ENCODE measurements at regions not wholly inside any gene's neighbourhood (a gene's known extent, or its start where the extent isn't known, plus 50 kb on each side); places are given as distances from the start of the nearest gene placed in this dataset.
"Not testable (repeated sequence)": the region's sequence is repeated elsewhere in the genome, so short reads cannot be mapped to it uniquely, and the experiment has no call there.

- not testable (repeated sequence) for H3K4me3 ChIP-seq (ENCODE audit: insufficient read depth, low read depth, low read length, poor library complexity, severe bottlenecking)
These were observed 127.5 kb downstream of the POTEM start for GRCh38 chr14:19094731-19095130.

GRCh38 chr14:19095167-19095566 is 127.9 kb downstream of the POTEM start:
- not testable (repeated sequence) for H3K36me3 ChIP-seq (ENCODE audit: control insufficient read depth, insufficient read depth, low read length); H3K4me1 ChIP-seq (ENCODE audit: control insufficient read depth, insufficient read depth, low read length, poor library complexity, severe bottlenecking); DNase-seq

More at GRCh38 chr14:19094731-19095130, 127.5 kb downstream of the POTEM start:
- H3K9me3 ChIP-seq (ENCODE audit: control insufficient read depth, low read length); H3K27ac ChIP-seq (ENCODE audit: insufficient read depth, low read length, poor library complexity, severe bottlenecking); H3K36me3 ChIP-seq (ENCODE audit: control insufficient read depth, insufficient read depth, low read length); H3K27me3 ChIP-seq (replicated peaks; ENCODE audit: control insufficient read depth, insufficient read depth, low read length, poor library complexity, severe bottlenecking); DNase-seq; H3K4me1 ChIP-seq (ENCODE audit: control insufficient read depth, insufficient read depth, low read length, poor library complexity, severe bottlenecking): not testable (repeated sequence)

GRCh38 chr14:19096467-19096866 is 129.2 kb downstream of the POTEM start:
- H3K9me3 ChIP-seq (ENCODE audit: control insufficient read depth, low read length); DNase-seq; H3K4me3 ChIP-seq (ENCODE audit: insufficient read depth, low read depth, low read length, poor library complexity, severe bottlenecking); H3K36me3 ChIP-seq (ENCODE audit: control insufficient read depth, insufficient read depth, low read length); H3K27ac ChIP-seq (ENCODE audit: insufficient read depth, low read length, poor library complexity, severe bottlenecking); H3K27me3 ChIP-seq (replicated peaks; ENCODE audit: control insufficient read depth, insufficient read depth, low read length, poor library complexity, severe bottlenecking); H3K4me1 ChIP-seq (ENCODE audit: control insufficient read depth, insufficient read depth, low read length, poor library complexity, severe bottlenecking): not testable (repeated sequence)

More at GRCh38 chr14:19095167-19095566, 127.9 kb downstream of the POTEM start:
- not testable (repeated sequence) for H3K27ac ChIP-seq (ENCODE audit: insufficient read depth, low read length, poor library complexity, severe bottlenecking); H3K27me3 ChIP-seq (replicated peaks; ENCODE audit: control insufficient read depth, insufficient read depth, low read length, poor library complexity, severe bottlenecking); H3K9me3 ChIP-seq (ENCODE audit: control insufficient read depth, low read length); H3K4me3 ChIP-seq (ENCODE audit: insufficient read depth, low read depth, low read length, poor library complexity, severe bottlenecking)

- H3K36me3 ChIP-seq (ENCODE audit: control insufficient read depth, insufficient read depth, low read length); H3K4me3 ChIP-seq (ENCODE audit: insufficient read depth, low read depth, low read length, poor library complexity, severe bottlenecking); DNase-seq; H3K27ac ChIP-seq (ENCODE audit: insufficient read depth, low read length, poor library complexity, severe bottlenecking); H3K9me3 ChIP-seq (ENCODE audit: control insufficient read depth, low read length); H3K4me1 ChIP-seq (ENCODE audit: control insufficient read depth, insufficient read depth, low read length, poor library complexity, severe bottlenecking); H3K27me3 ChIP-seq (replicated peaks; ENCODE audit: control insufficient read depth, insufficient read depth, low read length, poor library complexity, severe bottlenecking): not testable (repeated sequence)
These were observed 129.6 kb downstream of the POTEM start for GRCh38 chr14:19096876-19097275.

GRCh38 chr14:19097306-19097705 is 130.1 kb downstream of the POTEM start:
- not testable (repeated sequence) for H3K4me3 ChIP-seq (ENCODE audit: insufficient read depth, low read depth, low read length, poor library complexity, severe bottlenecking); H3K4me1 ChIP-seq (ENCODE audit: control insufficient read depth, insufficient read depth, low read length, poor library complexity, severe bottlenecking); DNase-seq

GRCh38 chr14:19097750-19098149 is 130.5 kb downstream of the POTEM start:
- H3K27ac ChIP-seq (ENCODE audit: insufficient read depth, low read length, poor library complexity, severe bottlenecking): not testable (repeated sequence)

More at GRCh38 chr14:19097306-19097705, 130.1 kb downstream of the POTEM start:
- H3K9me3 ChIP-seq (ENCODE audit: control insufficient read depth, low read length); H3K27ac ChIP-seq (ENCODE audit: insufficient read depth, low read length, poor library complexity, severe bottlenecking); H3K36me3 ChIP-seq (ENCODE audit: control insufficient read depth, insufficient read depth, low read length); H3K27me3 ChIP-seq (replicated peaks; ENCODE audit: control insufficient read depth, insufficient read depth, low read length, poor library complexity, severe bottlenecking): not testable (repeated sequence)

GRCh38 chr14:19098230-19098629 is 131.0 kb downstream of the POTEM start:
- H3K9me3 ChIP-seq (ENCODE audit: control insufficient read depth, low read length); DNase-seq; H3K27ac ChIP-seq (ENCODE audit: insufficient read depth, low read length, poor library complexity, severe bottlenecking); H3K4me3 ChIP-seq (ENCODE audit: insufficient read depth, low read depth, low read length, poor library complexity, severe bottlenecking); H3K27me3 ChIP-seq (replicated peaks; ENCODE audit: control insufficient read depth, insufficient read depth, low read length, poor library complexity, severe bottlenecking); H3K4me1 ChIP-seq (ENCODE audit: control insufficient read depth, insufficient read depth, low read length, poor library complexity, severe bottlenecking); H3K36me3 ChIP-seq (ENCODE audit: control insufficient read depth, insufficient read depth, low read length): not testable (repeated sequence)

More at GRCh38 chr14:19097750-19098149, 130.5 kb downstream of the POTEM start:
- H3K27me3 ChIP-seq (replicated peaks; ENCODE audit: control insufficient read depth, insufficient read depth, low read length, poor library complexity, severe bottlenecking); H3K9me3 ChIP-seq (ENCODE audit: control insufficient read depth, low read length); H3K4me3 ChIP-seq (ENCODE audit: insufficient read depth, low read depth, low read length, poor library complexity, severe bottlenecking); DNase-seq; H3K4me1 ChIP-seq (ENCODE audit: control insufficient read depth, insufficient read depth, low read length, poor library complexity, severe bottlenecking); H3K36me3 ChIP-seq (ENCODE audit: control insufficient read depth, insufficient read depth, low read length): not testable (repeated sequence)

- not testable (repeated sequence) for H3K36me3 ChIP-seq (ENCODE audit: control insufficient read depth, insufficient read depth, low read length); DNase-seq; H3K27ac ChIP-seq (ENCODE audit: insufficient read depth, low read length, poor library complexity, severe bottlenecking); H3K9me3 ChIP-seq (ENCODE audit: control insufficient read depth, low read length); H3K4me1 ChIP-seq (ENCODE audit: control insufficient read depth, insufficient read depth, low read length, poor library complexity, severe bottlenecking); H3K4me3 ChIP-seq (ENCODE audit: insufficient read depth, low read depth, low read length, poor library complexity, severe bottlenecking); H3K27me3 ChIP-seq (replicated peaks; ENCODE audit: control insufficient read depth, insufficient read depth, low read length, poor library complexity, severe bottlenecking)
These were observed 131.5 kb downstream of the POTEM start for GRCh38 chr14:19098732-19099131.

GRCh38 chr14:19099336-19099735 is 132.1 kb downstream of the POTEM start:
- H3K9me3 ChIP-seq (ENCODE audit: control insufficient read depth, low read length); H3K36me3 ChIP-seq (ENCODE audit: control insufficient read depth, insufficient read depth, low read length); H3K4me3 ChIP-seq (ENCODE audit: insufficient read depth, low read depth, low read length, poor library complexity, severe bottlenecking); H3K27me3 ChIP-seq (replicated peaks; ENCODE audit: control insufficient read depth, insufficient read depth, low read length, poor library complexity, severe bottlenecking); H3K4me1 ChIP-seq (ENCODE audit: control insufficient read depth, insufficient read depth, low read length, poor library complexity, severe bottlenecking); H3K27ac ChIP-seq (ENCODE audit: insufficient read depth, low read length, poor library complexity, severe bottlenecking); DNase-seq: not testable (repeated sequence)

GRCh38 chr14:19099939-19100338 is 132.7 kb downstream of the POTEM start:
- DNase-seq; H3K9me3 ChIP-seq (ENCODE audit: control insufficient read depth, low read length); H3K27me3 ChIP-seq (replicated peaks; ENCODE audit: control insufficient read depth, insufficient read depth, low read length, poor library complexity, severe bottlenecking); H3K36me3 ChIP-seq (ENCODE audit: control insufficient read depth, insufficient read depth, low read length); H3K4me1 ChIP-seq (ENCODE audit: control insufficient read depth, insufficient read depth, low read length, poor library complexity, severe bottlenecking); H3K27ac ChIP-seq (ENCODE audit: insufficient read depth, low read length, poor library complexity, severe bottlenecking); H3K4me3 ChIP-seq (ENCODE audit: insufficient read depth, low read depth, low read length, poor library complexity, severe bottlenecking): not testable (repeated sequence)

GRCh38 chr14:19105551-19105950 is 138.3 kb downstream of the POTEM start:
- H3K4me3 ChIP-seq (ENCODE audit: insufficient read depth, low read depth, low read length, poor library complexity, severe bottlenecking); H3K9me3 ChIP-seq (ENCODE audit: control insufficient read depth, low read length); H3K36me3 ChIP-seq (ENCODE audit: control insufficient read depth, insufficient read depth, low read length); DNase-seq; H3K4me1 ChIP-seq (ENCODE audit: control insufficient read depth, insufficient read depth, low read length, poor library complexity, severe bottlenecking); H3K27me3 ChIP-seq (replicated peaks; ENCODE audit: control insufficient read depth, insufficient read depth, low read length, poor library complexity, severe bottlenecking); H3K27ac ChIP-seq (ENCODE audit: insufficient read depth, low read length, poor library complexity, severe bottlenecking): not testable (repeated sequence)
